Middle frontal gyrus (tissue), 1 donor: ENCODE measurements at regions not wholly inside any gene's neighbourhood (a gene's known extent, or its start where the extent isn't known, plus 50 kb on each side); places are given as distances from the start of the nearest gene placed in this dataset.
"Not testable (repeated sequence)": the region's sequence is repeated elsewhere in the genome, so short reads cannot be mapped to it uniquely, and the experiment has no call there.

Experiments
- DNase-seq: peaks from one replicate; pipeline ENCODE4 v3.0.0-alpha.2; 2015; ENCODE audit warnings: low spot score; ENCODE audit errors: extremely low spot score

DNA sequence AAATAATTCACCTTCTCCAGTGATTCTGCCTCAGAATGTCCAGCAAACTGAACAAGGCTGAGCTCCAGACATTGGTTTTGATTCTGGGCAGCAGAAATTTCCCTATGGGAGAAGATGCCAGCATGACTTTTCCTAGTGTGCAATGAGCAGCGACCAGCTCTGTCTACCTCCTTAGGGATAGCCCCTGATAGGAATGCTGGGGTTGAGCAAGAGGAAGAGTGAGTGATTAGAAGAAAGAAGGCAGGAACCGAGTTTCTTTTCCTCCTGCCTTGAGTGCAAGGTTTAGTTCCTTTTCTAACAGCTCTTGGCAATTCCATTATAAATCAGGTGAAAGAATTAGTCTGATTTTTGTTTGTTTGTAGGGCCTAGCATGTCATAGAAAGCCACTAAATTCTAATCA is 379.0 kb downstream of the DAD1 start:
- no peak for DNase-seq

DNA sequence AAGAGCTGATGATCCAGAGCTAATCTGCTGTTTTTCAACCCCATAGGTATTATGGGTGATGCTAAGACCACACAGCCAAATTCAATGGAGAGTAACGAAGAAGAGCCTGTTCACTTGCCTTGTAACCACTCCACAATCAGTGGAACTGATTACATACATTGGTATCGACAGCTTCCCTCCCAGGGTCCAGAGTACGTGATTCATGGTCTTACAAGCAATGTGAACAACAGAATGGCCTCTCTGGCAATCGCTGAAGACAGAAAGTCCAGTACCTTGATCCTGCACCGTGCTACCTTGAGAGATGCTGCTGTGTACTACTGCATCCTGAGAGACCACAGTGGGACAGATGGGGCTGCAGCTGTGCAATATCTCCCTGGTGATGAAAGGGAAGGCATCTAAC is 386.0 kb downstream of the DAD1 start:
- DNase-seq, result no peak

DNA sequence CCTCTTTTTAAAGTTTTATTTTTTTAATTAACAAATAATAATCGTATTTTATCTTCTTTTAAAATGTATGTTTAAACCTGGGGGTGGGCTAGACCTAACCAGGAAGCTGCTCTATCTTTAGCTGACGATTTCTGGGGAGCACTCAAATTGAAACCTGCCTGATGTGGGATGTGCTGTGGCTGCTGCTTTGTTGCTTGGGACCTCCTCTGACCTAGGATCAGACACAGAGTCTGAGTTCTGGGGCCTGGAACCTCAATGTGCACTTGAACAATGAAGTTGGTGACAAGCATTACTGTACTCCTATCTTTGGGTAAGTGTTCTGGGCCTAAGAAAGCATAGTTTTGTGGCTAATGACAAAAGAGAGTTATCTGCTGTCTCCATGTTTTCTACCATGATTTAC is 386.7 kb downstream of the DAD1 start:
- DNase-seq, result no peak

DNA sequence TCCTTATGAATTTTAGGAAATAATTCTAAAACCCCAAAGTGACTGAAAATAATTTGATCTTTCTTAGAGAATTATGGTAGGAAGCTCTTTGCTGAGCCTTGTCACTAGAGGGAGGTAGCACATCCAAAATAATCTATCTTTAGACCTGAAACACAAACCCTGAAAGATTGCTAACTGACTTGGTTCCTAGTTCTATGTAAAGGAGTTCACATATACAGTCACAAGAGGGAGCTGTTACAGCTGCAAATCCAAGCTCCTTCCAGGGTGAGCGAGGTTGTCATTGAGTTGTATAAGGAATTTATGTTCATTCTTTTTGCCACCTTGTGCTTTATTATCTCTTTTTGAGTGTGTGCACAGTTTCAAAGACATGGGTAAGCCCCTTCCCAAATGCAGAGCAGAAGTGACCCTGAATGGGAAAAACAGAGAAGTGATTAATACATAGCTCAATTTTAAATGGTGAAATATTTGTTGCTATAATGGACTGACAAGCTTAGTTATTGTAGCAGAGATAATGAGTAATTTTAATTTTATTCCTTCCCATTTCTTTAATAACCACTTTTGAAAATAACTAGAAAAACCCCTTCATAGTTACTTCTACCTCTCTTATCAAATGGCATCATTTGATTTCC is 387.9 kb downstream of the DAD1 start:
- DNase-seq, result no peak

DNA sequence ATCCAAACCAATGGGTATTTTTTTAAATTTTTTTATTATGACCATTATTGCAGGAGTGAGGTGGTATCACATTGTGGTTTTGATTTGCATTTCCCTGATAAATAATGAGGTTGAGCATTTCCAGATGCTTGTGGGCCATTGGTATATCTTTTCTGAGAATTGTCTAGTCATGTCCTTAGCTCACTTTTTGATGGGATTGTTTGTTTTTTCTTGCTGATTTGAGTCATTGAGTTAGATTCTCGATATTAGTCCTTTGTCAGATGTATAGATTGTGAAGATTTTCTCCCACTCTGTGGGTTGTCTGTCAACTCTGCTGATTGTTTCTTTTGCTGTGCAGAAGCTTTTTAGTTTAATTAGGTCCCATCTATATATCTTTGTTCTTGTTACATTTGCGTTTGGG is 388.9 kb downstream of the DAD1 start:
- DNase-seq, result not testable (repeated sequence)

DNA sequence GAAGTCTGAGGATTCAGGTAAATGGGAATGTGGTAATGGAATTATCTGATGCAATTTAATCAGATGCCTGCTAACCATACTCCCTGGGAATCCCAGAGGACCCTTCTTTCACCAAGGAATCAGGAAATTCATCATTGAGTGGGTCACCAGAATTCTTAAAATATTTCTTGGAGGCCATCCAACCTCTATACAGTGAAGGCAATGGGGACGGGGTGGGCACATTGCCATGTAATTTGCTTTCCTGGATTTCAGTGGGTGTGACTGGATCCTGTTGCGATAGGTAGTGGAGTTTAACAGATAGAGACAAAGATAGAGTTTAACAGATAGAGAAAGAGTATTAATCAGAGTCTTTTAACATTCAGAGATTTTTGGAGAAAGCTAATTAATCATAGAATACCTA is 394.4 kb downstream of the DAD1 start:
- no peak for DNase-seq

DNA sequence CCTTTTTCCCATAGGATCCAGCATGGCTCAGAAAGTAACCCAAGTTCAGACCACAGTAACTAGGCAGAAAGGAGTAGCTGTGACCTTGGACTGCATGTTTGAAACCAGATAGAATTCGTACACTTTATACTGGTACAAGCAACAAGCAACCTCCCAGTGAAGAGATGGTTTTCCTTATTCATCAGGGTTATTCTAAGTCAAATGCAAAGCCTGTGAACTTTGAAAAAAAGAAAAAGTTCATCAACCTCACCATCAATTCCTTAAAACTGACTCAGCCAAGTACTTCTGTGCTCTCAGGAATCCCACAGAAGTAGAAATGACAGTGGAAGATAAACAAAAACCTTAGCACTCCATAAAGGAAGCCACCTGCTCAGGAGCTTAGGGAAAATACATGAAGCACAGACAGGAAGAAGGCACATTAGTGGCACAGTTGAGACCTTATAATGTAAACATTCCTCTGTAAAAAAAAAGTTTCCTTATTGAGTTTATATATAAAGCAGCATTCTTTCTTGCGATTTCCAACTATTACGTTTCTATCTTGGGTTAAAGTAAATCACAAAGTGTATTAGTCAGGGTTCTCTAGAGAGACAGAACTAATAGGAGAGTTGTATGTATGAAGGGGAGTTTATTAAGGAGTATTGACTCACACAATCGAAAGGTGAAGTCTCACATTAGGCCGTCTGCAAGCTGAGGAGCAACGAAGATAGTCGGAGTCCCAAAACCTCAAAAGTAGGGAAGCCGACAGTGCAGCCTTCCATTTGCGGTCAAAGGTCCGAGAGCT is 398.4 kb downstream of the DAD1 start:
- DNase-seq, result no peak

DNA sequence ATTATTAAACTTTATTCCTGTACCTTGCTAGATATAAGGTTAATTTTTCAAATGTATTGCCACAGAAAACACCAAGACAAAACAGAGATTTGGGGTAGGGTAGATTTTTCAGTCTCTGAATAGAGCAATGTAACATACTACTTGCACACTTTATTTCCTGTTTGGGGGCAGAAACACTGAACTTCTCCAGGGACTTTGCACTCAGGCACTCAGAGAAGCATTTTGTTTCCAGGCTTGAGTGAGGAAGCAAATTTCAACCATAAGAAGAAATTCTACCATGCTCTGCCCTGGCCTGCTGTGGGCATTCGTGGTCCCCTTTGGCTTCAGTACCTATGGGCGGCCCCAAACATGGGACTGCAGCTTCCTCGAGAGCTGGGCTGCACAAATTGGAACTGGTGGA is 399.1 kb downstream of the DAD1 start:
- DNase-seq, result no peak

DNA sequence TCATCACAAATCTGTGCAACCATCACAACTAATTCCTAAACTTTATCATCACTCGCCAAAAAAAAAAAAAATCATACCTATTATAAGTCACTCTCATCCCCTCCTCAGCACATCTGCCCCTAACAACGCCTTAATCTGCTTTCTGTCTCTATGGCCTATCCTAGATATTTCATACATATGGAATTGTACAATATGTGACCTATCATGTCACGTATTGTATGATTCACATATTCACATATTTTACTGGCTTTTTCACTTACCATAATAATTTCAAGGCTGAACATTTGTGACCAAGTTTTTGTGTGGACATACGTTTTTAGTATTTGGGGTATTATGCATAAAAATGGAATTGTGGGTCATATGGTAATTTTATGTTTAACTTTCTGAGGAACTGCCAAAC is 400.7 kb downstream of the DAD1 start:
- DNase-seq, result no peak

DNA sequence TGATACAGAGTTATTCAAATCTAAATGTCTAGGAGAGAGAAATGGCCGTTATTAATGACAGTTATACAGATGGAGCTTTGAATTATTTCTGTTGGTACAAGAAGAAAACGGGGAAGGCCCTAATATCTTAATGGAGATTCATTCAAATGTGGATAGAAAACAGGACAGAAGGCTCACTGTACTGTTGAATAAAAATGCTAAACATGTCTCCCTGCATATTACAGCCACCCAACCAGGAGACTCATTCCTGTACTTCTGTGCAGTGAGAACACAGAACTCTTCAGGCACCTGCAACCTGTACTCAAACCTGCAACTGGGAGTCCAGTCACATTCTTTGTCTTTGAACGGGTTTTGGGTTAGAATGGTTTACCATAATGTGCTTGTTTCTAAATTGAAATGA is 403.2 kb downstream of the DAD1 start:
- no peak for DNase-seq

DNA sequence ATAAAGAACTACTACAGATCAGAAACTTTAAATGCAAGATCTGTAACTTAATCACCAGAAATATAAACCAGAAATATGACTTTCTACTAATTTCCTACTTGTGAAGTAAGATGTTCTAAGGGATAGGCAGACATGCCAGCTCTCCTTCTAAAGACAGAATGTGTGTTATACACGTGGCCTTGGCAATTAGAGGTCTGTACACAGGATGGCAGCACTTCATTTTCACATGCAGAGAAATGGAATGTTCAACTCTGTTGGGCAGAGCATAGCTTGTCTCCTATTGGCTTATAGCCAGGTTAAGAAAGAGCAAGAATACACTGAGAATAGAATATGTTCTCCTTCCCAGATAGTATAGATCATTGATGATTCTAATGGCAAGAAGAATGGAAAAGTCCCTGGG is 403.8 kb downstream of the DAD1 start:
- no peak for DNase-seq

DNA sequence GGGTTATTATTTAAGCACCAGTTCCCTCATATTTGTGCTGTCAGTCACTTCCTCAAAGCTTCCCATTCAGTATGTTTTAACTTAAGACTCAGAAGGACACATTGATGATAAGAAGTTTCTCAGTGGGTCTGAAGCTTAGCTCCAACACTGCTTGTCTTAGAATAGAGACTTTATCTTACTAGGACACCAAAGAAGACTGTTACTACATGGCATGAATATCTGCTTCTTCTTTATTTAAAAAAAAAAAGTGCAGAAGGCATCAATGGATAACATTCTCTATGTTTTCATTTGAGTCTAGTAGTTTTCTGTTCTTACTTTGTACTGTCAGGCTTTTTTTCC is 404.2 kb downstream of the DAD1 start:
- DNase-seq, result no peak

DNA sequence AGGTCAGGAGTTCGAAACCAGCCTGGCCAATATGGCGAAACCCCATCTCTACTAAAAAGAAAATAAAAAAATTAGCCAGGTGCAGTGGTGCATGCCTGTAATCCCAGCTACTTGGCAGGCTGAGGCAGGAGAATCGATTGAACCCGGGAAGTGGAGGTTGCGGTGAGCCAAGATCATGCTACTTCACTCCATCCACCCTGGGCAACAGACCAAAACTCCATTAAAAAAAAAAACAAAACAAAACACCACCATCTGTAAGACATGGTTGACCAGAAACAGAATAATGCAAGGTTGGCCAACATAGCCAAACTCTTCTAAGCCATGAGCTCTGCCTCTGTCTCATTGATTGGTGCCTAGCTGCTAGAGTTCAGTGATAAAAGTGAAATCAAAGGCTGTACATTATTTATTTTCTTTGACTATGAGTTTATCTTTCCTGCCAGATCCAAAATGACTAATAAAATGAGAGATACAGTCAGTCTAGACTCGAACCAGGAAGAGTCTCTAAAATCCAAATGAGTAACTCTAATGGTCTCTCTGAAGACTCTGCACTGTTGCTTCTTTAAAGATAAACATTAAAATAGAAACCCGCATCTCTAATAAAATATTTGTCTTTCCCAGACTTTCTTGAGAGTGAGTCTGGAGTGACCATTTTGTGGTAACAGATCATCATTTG is 404.7 kb downstream of the DAD1 start:
- no peak for DNase-seq

DNA sequence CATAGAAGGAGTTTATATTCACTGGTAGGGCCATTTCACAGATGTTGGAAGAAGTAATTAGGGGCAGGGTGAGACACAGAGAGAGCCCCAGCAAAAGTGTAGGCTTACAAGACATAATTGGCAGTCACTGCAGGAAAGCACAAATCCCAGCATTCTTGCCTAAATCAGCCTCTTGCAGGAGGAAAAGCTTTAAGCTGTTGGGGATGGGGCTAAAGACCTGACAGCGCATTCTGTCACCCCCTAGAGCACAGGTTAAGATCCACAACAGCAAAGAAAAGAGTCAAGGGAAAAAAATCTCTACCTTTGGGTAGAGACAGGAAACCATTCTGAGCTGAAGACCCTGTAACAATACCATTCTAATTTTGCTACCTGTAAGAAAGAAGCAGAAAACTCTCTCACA is 409.0 kb downstream of the DAD1 start:
- no peak for DNase-seq

DNA sequence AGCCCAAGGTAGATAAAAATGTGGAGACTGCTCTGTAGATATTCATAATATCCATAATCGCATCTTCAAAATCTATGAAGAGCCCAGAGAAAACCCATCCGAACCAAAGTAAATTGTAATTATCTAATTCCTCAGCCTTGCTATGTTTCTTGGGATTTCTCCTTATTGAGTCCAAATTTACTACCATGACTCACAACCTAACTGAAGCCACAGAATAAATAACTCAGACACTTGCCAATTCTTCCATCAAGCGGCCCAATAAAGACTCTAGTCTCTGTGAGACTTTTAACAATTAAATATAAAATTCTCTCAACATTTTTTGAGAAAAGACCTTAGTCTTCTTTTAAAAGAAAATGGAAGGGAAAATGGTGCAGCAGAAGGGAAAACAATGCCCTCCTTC is 409.8 kb downstream of the DAD1 start:
- DNase-seq, result no peak

DNA sequence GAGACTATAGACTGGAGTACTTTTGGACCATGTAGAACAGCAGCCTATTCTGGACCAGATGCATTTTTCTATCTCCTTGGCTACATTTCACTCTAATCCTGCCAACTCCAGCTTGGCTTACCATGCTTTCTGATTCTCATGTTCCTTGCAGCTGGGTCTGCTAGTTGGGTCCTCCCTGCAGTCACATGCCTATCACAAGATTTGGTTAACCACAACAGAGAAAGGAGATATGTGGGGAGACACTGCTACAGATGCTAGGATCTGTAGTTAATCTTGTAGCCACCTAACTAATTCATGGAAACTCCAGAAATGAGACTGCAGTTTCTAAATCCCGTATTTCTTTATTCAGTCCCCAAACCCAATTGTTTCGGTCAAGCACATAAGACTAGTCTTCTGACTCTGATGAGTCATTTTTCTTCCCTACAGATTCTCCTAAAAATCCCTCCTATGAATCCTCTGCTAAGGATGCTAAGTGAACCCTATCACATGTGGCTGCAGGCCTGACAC is 410.6 kb downstream of the DAD1 start:
- no peak for DNase-seq

DNA sequence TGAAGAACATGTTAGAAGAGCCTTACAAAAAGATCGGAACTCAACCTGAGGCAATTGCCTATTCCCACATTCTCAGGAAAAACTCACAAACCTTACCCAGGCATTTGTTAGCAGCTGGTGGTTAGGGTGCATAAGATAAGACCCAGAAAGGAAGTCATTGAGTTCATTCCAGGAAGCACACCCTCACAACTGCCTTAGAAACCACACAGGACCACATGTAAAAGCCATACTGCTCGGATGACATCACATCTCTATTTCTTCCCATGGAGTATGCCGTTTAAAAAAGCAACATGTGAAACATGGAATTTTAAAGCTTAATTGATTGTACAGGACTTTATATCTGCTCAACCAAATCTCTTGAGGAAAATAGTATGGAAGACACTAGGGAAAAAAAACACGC is 411.2 kb downstream of the DAD1 start:
- no peak for DNase-seq

DNA sequence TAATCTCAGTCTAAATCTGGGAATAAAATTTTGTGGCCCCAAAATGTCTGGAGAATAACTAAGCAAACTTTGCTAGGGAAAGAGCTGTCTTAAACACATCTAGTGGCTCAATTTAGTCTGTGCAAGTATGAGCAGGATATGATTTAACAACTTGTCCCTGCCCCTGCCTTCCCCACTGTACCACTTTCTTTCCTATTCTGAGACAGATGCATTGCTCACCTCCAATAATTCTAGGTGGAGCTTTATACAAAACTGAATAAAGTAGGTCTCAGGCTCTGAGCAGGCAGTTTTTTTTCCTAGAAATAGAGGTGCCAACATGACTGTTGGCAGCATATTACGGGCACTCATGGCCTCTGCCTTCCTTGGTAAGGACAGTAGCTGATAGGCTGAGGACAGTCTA is 412.1 kb downstream of the DAD1 start:
- DNase-seq, result no peak

DNA sequence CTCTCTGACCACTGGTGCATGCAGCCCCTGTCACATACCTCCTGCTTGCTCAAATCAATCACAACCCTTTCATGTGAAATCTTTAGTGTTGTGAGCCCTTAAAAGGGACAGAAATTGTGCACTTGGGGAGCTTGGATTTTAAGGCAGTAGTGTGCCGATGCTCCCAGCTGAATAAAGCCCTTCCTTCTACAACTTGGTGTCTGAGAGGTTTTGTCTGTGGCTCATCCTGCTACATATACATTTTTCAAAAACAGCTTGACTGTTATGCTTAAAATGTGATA is 413.8 kb downstream of the DAD1 start:
- DNase-seq, result not testable (repeated sequence)

DNA sequence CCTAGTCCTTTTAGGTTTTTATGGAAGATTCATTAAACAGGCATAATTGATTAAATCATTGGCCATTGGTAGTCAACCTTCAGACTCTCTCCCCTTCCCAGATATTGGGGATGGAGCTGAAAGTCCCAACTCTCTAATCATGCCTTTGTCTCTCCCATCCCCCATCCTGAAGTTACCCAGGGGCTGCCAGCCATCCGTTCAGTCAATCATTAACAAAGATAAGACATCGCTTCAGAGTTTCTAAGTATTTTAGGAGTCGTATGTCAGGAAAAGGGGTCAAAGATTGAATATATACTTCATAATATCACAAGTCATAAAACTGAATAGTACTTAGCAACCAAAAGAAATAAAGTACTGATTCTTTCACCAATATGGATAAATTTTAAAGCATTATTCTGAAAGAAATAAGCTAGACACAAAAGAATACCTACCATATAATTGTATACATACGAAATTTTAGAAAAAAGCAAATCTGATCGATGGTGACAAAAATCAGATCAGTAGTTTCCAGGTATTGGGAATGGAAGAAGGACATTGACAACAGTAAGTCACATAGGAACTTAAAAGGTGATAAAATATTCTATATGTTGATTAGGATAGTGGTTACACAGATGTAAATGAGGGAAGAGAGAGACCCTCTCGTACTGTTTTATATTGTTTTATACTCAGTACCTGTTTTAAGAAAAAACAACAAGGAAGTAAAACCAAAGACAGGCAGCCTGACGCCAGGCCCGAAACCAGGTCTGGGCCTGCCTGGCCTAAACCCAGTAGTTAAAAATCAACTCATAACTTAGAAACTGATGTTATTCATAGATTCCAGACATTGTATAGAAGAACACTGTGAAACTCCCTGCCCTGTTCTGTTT is 414.4 kb downstream of the DAD1 start:
- no peak for DNase-seq

DNA sequence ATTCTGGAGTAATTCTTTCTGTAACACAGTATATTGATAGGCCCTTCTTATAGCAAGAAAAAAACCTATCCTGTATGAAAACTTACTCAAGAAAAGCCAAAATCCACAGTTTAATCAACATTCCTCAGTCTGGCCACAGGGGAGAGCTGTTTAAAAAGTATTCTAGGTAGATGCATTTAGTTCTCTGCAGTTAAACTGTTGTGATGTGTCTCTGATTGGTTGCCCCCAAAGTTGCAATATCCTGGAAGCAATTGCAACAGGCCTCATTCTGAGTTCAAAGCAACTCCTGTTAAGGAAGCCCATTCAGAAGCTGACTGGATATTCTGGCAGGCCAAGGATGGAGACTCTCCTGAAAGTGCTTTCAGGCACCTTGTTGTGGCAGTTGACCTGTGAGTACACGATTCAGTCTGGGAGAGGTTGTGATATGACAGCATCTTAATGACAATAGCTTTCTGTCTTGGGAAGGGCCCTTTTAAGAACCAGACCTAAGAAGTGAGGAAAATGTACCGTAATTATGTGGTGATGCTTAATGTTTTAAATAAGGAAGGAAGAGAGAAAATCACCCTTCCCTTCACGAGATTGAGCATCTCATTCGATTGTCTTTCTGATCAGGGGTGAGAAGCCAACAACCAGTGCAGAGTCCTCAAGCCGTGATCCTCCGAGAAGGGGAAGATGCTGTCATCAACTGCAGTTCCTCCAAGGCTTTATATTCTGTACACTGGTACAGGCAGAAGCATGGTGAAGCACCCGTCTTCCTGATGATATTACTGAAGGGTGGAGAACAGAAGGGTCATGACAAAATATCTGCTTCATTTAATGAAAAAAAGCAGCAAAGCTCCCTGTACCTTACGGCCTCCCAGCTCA is 420.7 kb downstream of the DAD1 start:
- no peak for DNase-seq
